ENCODE measurements at regions not wholly inside any gene's neighbourhood (a gene's known extent, or its start where the extent isn't known, plus 50 kb on each side); places are given as distances from the start of the nearest gene placed in this dataset.

GRCh38 chr2:212665948-212666347, 127.3 kb upstream of the ERBB4 start:
- H3K27me3 ChIP-seq (ENCODE audit: insufficient read depth), result no peaks in the 10 kb centered on the region
- 56% methylated on average over 1 of the region's 1 CpG for WGBS (ENCODE audit: low lambda C conversion rate)
- no peaks in the 10 kb centered on the region for H3F3A ChIP-seq (replicated peaks; ENCODE audit: insufficient read depth)
- CTCF ChIA-PET, result no interaction called here
- no peak overlapping the region for H3K9ac ChIP-seq
- no peaks in the 10 kb centered on the region for H4K20me1 ChIP-seq (ENCODE audit: insufficient read depth)
- no peaks in the 10 kb centered on the region for H3K9me3 ChIP-seq
- no peaks in the 10 kb centered on the region for H3K36me3 ChIP-seq (replicated peaks in 1 of 2; ENCODE audit: control insufficient read depth in 1 of 2, insufficient read depth in 2 of 2, low read length in 1 of 2)
- H3K4me3 ChIP-seq (ENCODE audit: low read depth in 2 of 2, low read length in 1 of 2), result no peak overlapping the region
- no peaks in the 10 kb centered on the region for H3K4me1 ChIP-seq (ENCODE audit: control insufficient read depth in 1 of 2, insufficient read depth in 2 of 2, low read depth in 1 of 2, low read length in 1 of 2)
- no peak for DNase-seq
- TF ChIP-seq MXI1 (IDR thresholded peaks at IDR 0.05; ENCODE audit: low read depth, low read length) (no peak), TAF1 (IDR thresholded peaks at IDR 0.05; ENCODE audit: borderline replicate concordance, low read depth, low read length) (no peak), RCOR1 (IDR thresholded peaks at IDR 0.05; ENCODE audit: low read length) (no peak), RAD21 (IDR thresholded peaks at IDR 0.05; ENCODE audit: low read length) (no peak), NFIC (IDR thresholded peaks at IDR 0.05; ENCODE audit: borderline replicate concordance) (no peak), RXRA (IDR thresholded peaks at IDR 0.05; ENCODE audit: borderline replicate concordance, low read depth) (no peak), CTCF (IDR thresholded peaks at IDR 0.05) (no peak)
- no peak overlapping the region for H3K4me2 ChIP-seq
- no peak overlapping the region for H3K27ac ChIP-seq (ENCODE audit: low read depth in 2 of 2, low read length in 1 of 2)
- POLR2A ChIA-PET, result no interaction called here
- H2AFZ ChIP-seq (ENCODE audit: low read depth), result no peak overlapping the region
- no peaks in the 10 kb centered on the region for H3K79me2 ChIP-seq (ENCODE audit: insufficient read depth)
- no peaks in the 10 kb centered on the region for H3K9me2 ChIP-seq

- Histone ChIP-seq H2AFZ (ENCODE audit: low read depth) (no peak overlapping the region), H3K9me2 (no peaks in the 10 kb centered on the region), H3K27me3 (ENCODE audit: insufficient read depth) (no peaks in the 10 kb centered on the region), H3F3A (replicated peaks; ENCODE audit: insufficient read depth) (no peaks in the 10 kb centered on the region), H3K27ac (ENCODE audit: low read depth in 2 of 2, low read length in 1 of 2) (no peak overlapping the region), H3K4me1 (ENCODE audit: control insufficient read depth in 1 of 2, insufficient read depth in 2 of 2, low read depth in 1 of 2, low read length in 1 of 2) (no peaks in the 10 kb centered on the region), H3K4me2 (no peak overlapping the region), H3K9me3 (no peaks in the 10 kb centered on the region), H3K79me2 (ENCODE audit: insufficient read depth) (no peaks in the 10 kb centered on the region), H3K36me3 (replicated peaks in 1 of 2; ENCODE audit: control insufficient read depth in 1 of 2, insufficient read depth in 2 of 2, low read length in 1 of 2) (no peaks in the 10 kb centered on the region), H3K4me3 (ENCODE audit: low read depth in 2 of 2, low read length in 1 of 2) (no peak overlapping the region), H4K20me1 (ENCODE audit: insufficient read depth) (no peaks in the 10 kb centered on the region), H3K9ac (no peak overlapping the region)
- ChIA-PET POLR2A (no interaction called here), CTCF (no interaction called here)
- 18% methylated on average over 2 of the region's 3 CpGs for WGBS (ENCODE audit: low lambda C conversion rate)
- TF ChIP-seq RFX5 (IDR thresholded peaks at IDR 0.05; ENCODE audit: low read length) (no peak), FOXM1 (IDR thresholded peaks at IDR 0.05; ENCODE audit: low read depth) (no peak), FOXJ3 (CRISPR knock-in tag; IDR thresholded peaks at IDR 0.05) (no peak), TEAD4 (IDR thresholded peaks at IDR 0.05; ENCODE audit: borderline replicate concordance, insufficient read depth) (no peak), JUND (IDR thresholded peaks at IDR 0.05) (no peak)
- DNase-seq, result no peak
Observed at GRCh38 chr2:212659441-212659840, 120.8 kb upstream of the ERBB4 start.

GRCh38 chr2:212649646-212650045, 111.0 kb upstream of the ERBB4 start:
- ChIA-PET CTCF (no interaction called here), POLR2A (no interaction called here)
- H3K9ac ChIP-seq, result no peak overlapping the region
- 21% methylated on average over 1 of the region's 1 CpG for WGBS (ENCODE audit: low lambda C conversion rate)
- DNase-seq, result no peak
- H4K20me1 ChIP-seq (ENCODE audit: insufficient read depth), result no peaks in the 10 kb centered on the region
- no peaks in the 10 kb centered on the region for H3K27me3 ChIP-seq (ENCODE audit: insufficient read depth)
- H3K27ac ChIP-seq (ENCODE audit: low read depth in 2 of 2, low read length in 1 of 2), result no peak overlapping the region
- no peak overlapping the region for H2AFZ ChIP-seq (ENCODE audit: low read depth)
- no peaks in the 10 kb centered on the region for H3K9me3 ChIP-seq
- no peaks in the 10 kb centered on the region for H3K79me2 ChIP-seq (ENCODE audit: insufficient read depth)
- no peaks in the 10 kb centered on the region for H3K9me2 ChIP-seq
- no peaks in the 10 kb centered on the region; a peak in 1 of 4 replicates for H3K4me1 ChIP-seq (ENCODE audit: control insufficient read depth in 1 of 2, insufficient read depth in 2 of 2, low read depth in 1 of 2, low read length in 1 of 2)
- TF ChIP-seq EP300 (IDR thresholded peaks at IDR 0.05; ENCODE audit: borderline replicate concordance in 1 of 2, low read depth in 1 of 2, low read length in 1 of 2), result no peak
- TF ChIP-seq YY1 (IDR thresholded peaks at IDR 0.05; ENCODE audit: low read depth), result no peak
- no peak for TF ChIP-seq ZBTB33 (IDR thresholded peaks at IDR 0.05; ENCODE audit: borderline replicate concordance, low read depth)
- TF ChIP-seq RXRA (IDR thresholded peaks at IDR 0.05; ENCODE audit: borderline replicate concordance, low read depth), result no peak
- TF ChIP-seq NRF1 (IDR thresholded peaks at IDR 0.05; ENCODE audit: low read depth, low read length), result no peak
- no peak for TF ChIP-seq GABPA (IDR thresholded peaks at IDR 0.05; ENCODE audit: low read depth)
- H3K36me3 ChIP-seq (replicated peaks in 1 of 2; ENCODE audit: control insufficient read depth in 1 of 2, insufficient read depth in 2 of 2, low read length in 1 of 2), result no peaks in the 10 kb centered on the region
- no peaks in the 10 kb centered on the region for H3F3A ChIP-seq (replicated peaks; ENCODE audit: insufficient read depth)
- no peak overlapping the region for H3K4me3 ChIP-seq (ENCODE audit: low read depth in 2 of 2, low read length in 1 of 2)
- H3K4me2 ChIP-seq, result no peak overlapping the region
